ENCODE measurements at regions not wholly inside any gene's neighbourhood (a gene's known extent, or its start where the extent isn't known, plus 50 kb on each side); places are given as distances from the start of the nearest gene placed in this dataset.

- TF ChIP-seq TAF1 (IDR thresholded peaks at IDR 0.05; ENCODE audit: borderline replicate concordance, insufficient read depth, low read length) (no peak), POLR2AphosphoS5 (IDR thresholded peaks at IDR 0.05; ENCODE audit: low read depth, low read length) (no peak)
Observed at GRCh38 chr22:27168681-27169080, 511.3 kb downstream of the MIAT start.

Data from PFSK-1 (cell line).